ENCODE measurements at regions not wholly inside any gene's neighbourhood (a gene's known extent, or its start where the extent isn't known, plus 50 kb on each side); places are given as distances from the start of the nearest gene placed in this dataset.
"Not testable (repeated sequence)": the region's sequence is repeated elsewhere in the genome, so short reads cannot be mapped to it uniquely, and the experiment has no call there.

- no peaks in the 10 kb centered on the region for H3K4me1 Mint-ChIP-seq (ENCODE audit: low read depth)
- no peaks in the 10 kb centered on the region for H3K36me3 Mint-ChIP-seq (ENCODE audit: low read depth)
- intact Hi-C loops (cut with micrococcal nuclease), result no loop called here
- H3K4me3 Mint-ChIP-seq, result no peak overlapping the region
- H3K27ac Mint-ChIP-seq, result no peak overlapping the region
- H3K27me3 Mint-ChIP-seq, result no peaks in the 10 kb centered on the region
- no peaks in the 10 kb centered on the region for H3K9me3 Mint-ChIP-seq
Measured at GRCh38 chr2:117379928-117380327, 434.6 kb upstream of the DDX18 start.

- H3K4me3 Mint-ChIP-seq; H3K27me3 Mint-ChIP-seq; H3K4me1 Mint-ChIP-seq (ENCODE audit: low read depth); H3K9me3 Mint-ChIP-seq; H3K27ac Mint-ChIP-seq; intact Hi-C loops (cut with micrococcal nuclease); H3K36me3 Mint-ChIP-seq (ENCODE audit: low read depth): not testable (repeated sequence)
Measured at GRCh38 chr2:117383997-117384396, 430.5 kb upstream of the DDX18 start.

- Mint-ChIP-seq H3K27ac (no peak overlapping the region), H3K36me3 (ENCODE audit: low read depth) (no peaks in the 10 kb centered on the region), H3K9me3 (peaks cover 18% of the 10 kb centered on the region), H3K27me3 (no peaks in the 10 kb centered on the region), H3K4me1 (ENCODE audit: low read depth) (no peaks in the 10 kb centered on the region), H3K4me3 (no peak overlapping the region)
- intact Hi-C loops (cut with micrococcal nuclease), result no loop called here
Measured at GRCh38 chr2:117396161-117396560, 418.3 kb upstream of the DDX18 start.

- Mint-ChIP-seq H3K4me1 (ENCODE audit: low read depth) (no peaks in the 10 kb centered on the region), H3K27me3 (no peaks in the 10 kb centered on the region), H3K27ac (no peak overlapping the region), H3K36me3 (ENCODE audit: low read depth) (no peaks in the 10 kb centered on the region), H3K4me3 (no peak overlapping the region), H3K9me3 (peaks cover 10% of the 10 kb centered on the region)
- intact Hi-C loops (cut with micrococcal nuclease), result no loop called here
Measured at GRCh38 chr2:117401582-117401981, 412.9 kb upstream of the DDX18 start.

- H3K27me3 Mint-ChIP-seq, result no peaks in the 10 kb centered on the region
- H3K9me3 Mint-ChIP-seq, result peaks cover 24% of the 10 kb centered on the region
- H3K27ac Mint-ChIP-seq, result no peak overlapping the region
- no peak overlapping the region for H3K4me3 Mint-ChIP-seq
- no peaks in the 10 kb centered on the region for H3K36me3 Mint-ChIP-seq (ENCODE audit: low read depth)
- no peaks in the 10 kb centered on the region for H3K4me1 Mint-ChIP-seq (ENCODE audit: low read depth)
- intact Hi-C loops (cut with micrococcal nuclease), result no loop called here
Measured at GRCh38 chr2:117406443-117406842, 408.0 kb upstream of the DDX18 start.

GRCh38 chr2:117407746-117408145 lies 406.7 kb upstream of the DDX18 start:
- Mint-ChIP-seq H3K4me3 (no peak overlapping the region), H3K27ac (no peak overlapping the region), H3K9me3 (peaks cover 28% of the 10 kb centered on the region), H3K4me1 (ENCODE audit: low read depth) (no peaks in the 10 kb centered on the region), H3K36me3 (ENCODE audit: low read depth) (no peaks in the 10 kb centered on the region), H3K27me3 (no peaks in the 10 kb centered on the region)
- intact Hi-C loops (cut with micrococcal nuclease), result no loop called here

- H3K4me1 Mint-ChIP-seq (ENCODE audit: low read depth), result no peaks in the 10 kb centered on the region
- no peaks in the 10 kb centered on the region for H3K27me3 Mint-ChIP-seq
- intact Hi-C loops (cut with micrococcal nuclease), result no loop called here
- H3K36me3 Mint-ChIP-seq (ENCODE audit: low read depth), result no peaks in the 10 kb centered on the region
- peaks cover 32% of the 10 kb centered on the region for H3K9me3 Mint-ChIP-seq
- no peak overlapping the region for H3K27ac Mint-ChIP-seq
- no peak overlapping the region for H3K4me3 Mint-ChIP-seq
Measured at GRCh38 chr2:117409443-117409842, 405.0 kb upstream of the DDX18 start.

- peaks cover 41% of the 10 kb centered on the region for H3K9me3 Mint-ChIP-seq
- no peak overlapping the region for H3K27ac Mint-ChIP-seq
- no peak overlapping the region for H3K4me3 Mint-ChIP-seq
- no peaks in the 10 kb centered on the region for H3K27me3 Mint-ChIP-seq
- H3K4me1 Mint-ChIP-seq (ENCODE audit: low read depth), result no peaks in the 10 kb centered on the region
- H3K36me3 Mint-ChIP-seq (ENCODE audit: low read depth), result no peaks in the 10 kb centered on the region
- intact Hi-C loops (cut with micrococcal nuclease), result no loop called here
Measured at GRCh38 chr2:117411983-117412382, 402.5 kb upstream of the DDX18 start.

GRCh38 chr2:117432746-117433145 lies 381.7 kb upstream of the DDX18 start:
- intact Hi-C loops (cut with micrococcal nuclease), result no loop called here
- H3K4me3 Mint-ChIP-seq, result no peak overlapping the region
- no peaks in the 10 kb centered on the region for H3K9me3 Mint-ChIP-seq
- no peaks in the 10 kb centered on the region for H3K27me3 Mint-ChIP-seq
- H3K36me3 Mint-ChIP-seq (ENCODE audit: low read depth), result no peaks in the 10 kb centered on the region
- H3K4me1 Mint-ChIP-seq (ENCODE audit: low read depth), result no peaks in the 10 kb centered on the region
- H3K27ac Mint-ChIP-seq, result no peak overlapping the region

- Mint-ChIP-seq H3K4me1 (ENCODE audit: low read depth) (no peaks in the 10 kb centered on the region), H3K27me3 (no peaks in the 10 kb centered on the region), H3K4me3 (no peak overlapping the region)
Measured at GRCh38 chr2:117436697-117437096, 377.8 kb upstream of the DDX18 start.

GRCh38 chr2:117470311-117471095 lies 344.0 kb upstream of the DDX18 start:
- Mint-ChIP-seq H3K36me3 (ENCODE audit: low read depth) (no peaks in the 10 kb centered on the region), H3K4me3 (no peak overlapping the region), H3K9me3 (peaks cover 5% of the 10 kb centered on the region), H3K27me3 (no peaks in the 10 kb centered on the region), H3K4me1 (ENCODE audit: low read depth) (no peaks in the 10 kb centered on the region), H3K27ac (no peak overlapping the region)
- intact Hi-C loops (cut with micrococcal nuclease), result no loop called here

More at GRCh38 chr2:117436697-117437096, 377.8 kb upstream of the DDX18 start:
- intact Hi-C loops (cut with micrococcal nuclease), result no loop called here
- no peaks in the 10 kb centered on the region for H3K9me3 Mint-ChIP-seq
- H3K27ac Mint-ChIP-seq, result no peak overlapping the region
- no peaks in the 10 kb centered on the region for H3K36me3 Mint-ChIP-seq (ENCODE audit: low read depth)

- H3K4me3 Mint-ChIP-seq, result no peak overlapping the region
- peaks cover 69% of the 10 kb centered on the region for H3K9me3 Mint-ChIP-seq
- no peaks in the 10 kb centered on the region for H3K4me1 Mint-ChIP-seq (ENCODE audit: low read depth)
- H3K27me3 Mint-ChIP-seq, result no peaks in the 10 kb centered on the region
- intact Hi-C loops (cut with micrococcal nuclease), result no loop called here
- H3K36me3 Mint-ChIP-seq (ENCODE audit: low read depth), result no peaks in the 10 kb centered on the region
- H3K27ac Mint-ChIP-seq, result no peak overlapping the region
Measured at GRCh38 chr2:117481608-117482007, 332.9 kb upstream of the DDX18 start.

- Mint-ChIP-seq H3K4me1 (ENCODE audit: low read depth) (no peaks in the 10 kb centered on the region), H3K36me3 (ENCODE audit: low read depth) (no peaks in the 10 kb centered on the region), H3K9me3 (peaks cover 56% of the 10 kb centered on the region), H3K27me3 (no peaks in the 10 kb centered on the region), H3K27ac (no peak overlapping the region), H3K4me3 (no peak overlapping the region)
- intact Hi-C loops (cut with micrococcal nuclease), result no loop called here
Measured at GRCh38 chr2:117485588-117485987, 328.9 kb upstream of the DDX18 start.

GRCh38 chr2:117486081-117486480 lies 328.4 kb upstream of the DDX18 start:
- Mint-ChIP-seq H3K9me3 (peaks cover 54% of the 10 kb centered on the region), H3K4me1 (ENCODE audit: low read depth) (no peaks in the 10 kb centered on the region), H3K4me3 (no peak overlapping the region), H3K36me3 (ENCODE audit: low read depth) (no peaks in the 10 kb centered on the region), H3K27me3 (no peaks in the 10 kb centered on the region), H3K27ac (no peak overlapping the region)
- intact Hi-C loops (cut with micrococcal nuclease), result no loop called here

GRCh38 chr2:117492209-117492851 lies 322.2 kb upstream of the DDX18 start:
- Mint-ChIP-seq H3K36me3 (ENCODE audit: low read depth) (no peaks in the 10 kb centered on the region), H3K9me3 (peaks cover 33% of the 10 kb centered on the region), H3K4me1 (ENCODE audit: low read depth) (no peaks in the 10 kb centered on the region), H3K27ac (no peak overlapping the region), H3K27me3 (no peaks in the 10 kb centered on the region), H3K4me3 (no peak overlapping the region)
- intact Hi-C loops (cut with micrococcal nuclease), result no loop called here

Data from dendritic cell treated with granulocyte-macrophage colony-stimulating factor and Interleukin-4, amounts not matched to agents 40 ng/mL and 50 ng/mL, for 4 days (primary cell).